ENCODE measurements at regions not wholly inside any gene's neighbourhood (a gene's known extent, or its start where the extent isn't known, plus 50 kb on each side); places are given as distances from the start of the nearest gene placed in this dataset.

DNA sequence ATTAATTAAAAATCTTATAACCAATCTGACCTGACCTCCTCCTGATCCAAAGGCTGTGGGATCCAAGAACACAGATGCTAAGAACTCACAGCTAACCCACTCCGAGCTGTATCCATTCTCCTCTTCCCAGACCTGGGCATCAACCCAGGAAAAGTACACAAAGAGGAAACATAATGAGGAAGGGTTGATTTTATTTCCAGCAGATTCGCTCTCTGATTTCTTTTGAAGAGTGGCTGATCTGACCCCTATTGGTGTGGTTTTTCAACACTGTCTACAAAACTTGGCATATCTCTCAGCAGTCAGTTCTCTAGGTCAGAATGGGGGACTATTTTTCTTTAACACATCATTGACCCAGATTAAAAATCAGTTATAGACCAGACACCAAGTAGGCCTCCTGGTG is 201.9 kb upstream of the UBASH3B start:
- H3K27ac ChIP-seq (ENCODE audit: low read depth, low read length) = no peak overlapping the region
- no peaks in the 10 kb centered on the region for H3K27me3 ChIP-seq (ENCODE audit: control insufficient read depth in 1 of 2, insufficient read depth in 2 of 2, low read length in 2 of 2)
- H3K9ac ChIP-seq (ENCODE audit: low read depth in 1 of 2, low read length in 2 of 2) = no peak overlapping the region
- H3K9me3 ChIP-seq (ENCODE audit: control insufficient read depth in 1 of 2, low read length in 2 of 2) = no peaks in the 10 kb centered on the region
- H3K36me3 ChIP-seq (ENCODE audit: control insufficient read depth in 1 of 2, insufficient read depth in 2 of 2, low read length in 2 of 2) = no peaks in the 10 kb centered on the region
- no peak overlapping the region for H3K4me3 ChIP-seq (ENCODE audit: low read depth in 1 of 2, low read length in 2 of 2)
- H3K4me1 ChIP-seq (ENCODE audit: control insufficient read depth in 1 of 2, insufficient read depth in 2 of 2, low read length in 2 of 2) = no peaks in the 10 kb centered on the region

DNA sequence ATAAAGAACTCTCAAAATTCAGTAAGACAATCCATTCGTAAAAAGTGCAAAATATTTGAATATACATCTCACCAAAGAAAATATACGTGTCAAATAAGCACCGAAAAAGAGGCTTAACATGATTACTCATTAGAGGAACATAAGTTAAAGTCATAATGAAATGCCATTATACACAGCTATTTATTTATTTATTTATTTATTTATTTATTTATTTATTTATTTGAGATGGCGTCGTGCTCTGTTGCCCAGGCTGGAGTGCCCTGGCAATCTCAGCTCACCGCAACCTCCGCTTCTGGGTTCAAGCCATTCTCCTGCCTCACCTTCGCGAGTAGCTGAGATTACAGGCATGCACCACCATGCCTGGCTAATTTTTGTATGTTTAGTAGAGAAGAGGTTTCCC is 203.6 kb upstream of the UBASH3B start:
- Histone ChIP-seq H3K4me1 (ENCODE audit: control insufficient read depth in 1 of 2, insufficient read depth in 2 of 2, low read length in 2 of 2) (no peaks in the 10 kb centered on the region), H3K27me3 (ENCODE audit: control insufficient read depth in 1 of 2, insufficient read depth in 2 of 2, low read length in 2 of 2) (no peaks in the 10 kb centered on the region), H3K36me3 (ENCODE audit: control insufficient read depth in 1 of 2, insufficient read depth in 2 of 2, low read length in 2 of 2) (no peaks in the 10 kb centered on the region), H3K27ac (ENCODE audit: low read depth, low read length) (no peak overlapping the region), H3K9me3 (ENCODE audit: control insufficient read depth in 1 of 2, low read length in 2 of 2) (no peaks in the 10 kb centered on the region), H3K9ac (ENCODE audit: low read depth in 1 of 2, low read length in 2 of 2) (no peak overlapping the region), H3K4me3 (ENCODE audit: low read depth in 1 of 2, low read length in 2 of 2) (no peak overlapping the region)

DNA sequence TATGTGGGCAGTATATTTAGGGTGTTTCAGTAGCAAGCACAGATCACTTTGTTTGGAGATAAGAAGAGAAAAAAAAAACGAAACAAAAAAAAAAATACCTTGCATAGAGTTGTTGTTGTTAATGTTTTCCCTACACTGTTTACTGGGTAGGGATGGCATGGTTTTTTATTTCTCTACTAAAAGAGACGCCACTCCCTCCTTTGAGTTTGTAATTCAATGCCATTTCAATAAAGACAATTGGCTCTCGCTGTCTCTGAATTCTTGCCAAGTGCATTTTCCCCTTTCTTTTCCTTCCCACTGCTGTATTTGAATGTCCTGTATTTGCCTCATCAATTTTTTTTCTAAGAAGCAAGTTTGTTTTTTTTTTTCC is 213.9 kb upstream of the UBASH3B start:
- Histone ChIP-seq H3K9me3 (ENCODE audit: control insufficient read depth in 1 of 2, low read length in 2 of 2) (no peaks in the 10 kb centered on the region), H3K4me1 (ENCODE audit: control insufficient read depth in 1 of 2, insufficient read depth in 2 of 2, low read length in 2 of 2) (peaks cover 0 to 3% of the 10 kb centered on the region in 2 donors), H3K4me3 (ENCODE audit: low read depth in 1 of 2, low read length in 2 of 2) (peak overlapping the region; percentile 36 to 46), H3K36me3 (ENCODE audit: control insufficient read depth in 1 of 2, insufficient read depth in 2 of 2, low read length in 2 of 2) (no peaks in the 10 kb centered on the region), H3K27me3 (ENCODE audit: control insufficient read depth in 1 of 2, insufficient read depth in 2 of 2, low read length in 2 of 2) (no peaks in the 10 kb centered on the region), H3K27ac (ENCODE audit: low read depth, low read length) (no peak overlapping the region), H3K9ac (ENCODE audit: low read depth in 1 of 2, low read length in 2 of 2) (no peak overlapping the region)

DNA sequence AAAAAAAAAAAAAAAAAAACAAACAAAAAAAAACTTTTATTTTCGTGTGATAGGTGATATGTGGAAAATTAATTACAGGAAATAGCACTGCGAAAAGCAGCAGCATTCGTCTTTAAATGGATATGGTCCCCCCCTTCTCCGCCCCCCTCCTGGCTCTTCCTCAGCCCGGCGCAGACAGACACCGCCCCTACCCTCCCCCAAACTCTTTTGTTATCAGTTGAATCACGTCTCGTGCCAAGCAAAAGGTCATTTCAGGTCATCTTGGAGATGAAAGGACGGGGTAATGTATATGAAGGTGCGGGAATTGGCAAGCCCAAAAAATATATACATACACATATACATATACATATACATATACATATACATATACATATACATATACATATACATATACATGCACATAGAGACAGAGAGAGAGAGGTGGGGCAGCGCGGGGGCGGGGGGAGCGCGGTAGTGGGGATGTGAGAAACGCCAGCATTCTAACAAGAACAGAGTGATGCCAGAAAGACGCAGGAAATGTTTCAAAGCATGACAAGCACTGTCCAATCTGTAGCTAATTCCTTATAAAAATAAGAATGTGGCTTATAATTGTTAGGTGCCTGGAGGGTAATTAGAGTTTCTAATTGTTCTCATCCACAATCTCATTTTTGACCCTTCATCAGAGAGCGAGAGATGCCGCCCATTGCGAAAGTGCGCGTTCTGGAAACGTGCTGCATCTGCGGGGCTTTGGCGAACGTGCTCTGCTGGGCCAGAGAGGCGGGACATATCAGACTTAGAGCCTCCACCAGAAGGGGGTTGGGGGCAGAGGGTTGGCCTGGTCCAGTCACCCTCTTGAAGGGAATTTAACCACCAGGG is 214.5 kb upstream of the UBASH3B start:
- peak overlapping the region; percentile 36 to 48 for H3K4me3 ChIP-seq (ENCODE audit: low read depth in 1 of 2, low read length in 2 of 2)
- no peak overlapping the region for H3K9ac ChIP-seq (ENCODE audit: low read depth in 1 of 2, low read length in 2 of 2)
- H3K9me3 ChIP-seq (ENCODE audit: control insufficient read depth in 1 of 2, low read length in 2 of 2) = no peaks in the 10 kb centered on the region
- peaks cover 0 to 3% of the 10 kb centered on the region in 2 donors for H3K4me1 ChIP-seq (ENCODE audit: control insufficient read depth in 1 of 2, insufficient read depth in 2 of 2, low read length in 2 of 2)
- H3K27me3 ChIP-seq (ENCODE audit: control insufficient read depth in 1 of 2, insufficient read depth in 2 of 2, low read length in 2 of 2) = no peaks in the 10 kb centered on the region
- no peak overlapping the region for H3K27ac ChIP-seq (ENCODE audit: low read depth, low read length)
- no peaks in the 10 kb centered on the region for H3K36me3 ChIP-seq (ENCODE audit: control insufficient read depth in 1 of 2, insufficient read depth in 2 of 2, low read length in 2 of 2)

DNA sequence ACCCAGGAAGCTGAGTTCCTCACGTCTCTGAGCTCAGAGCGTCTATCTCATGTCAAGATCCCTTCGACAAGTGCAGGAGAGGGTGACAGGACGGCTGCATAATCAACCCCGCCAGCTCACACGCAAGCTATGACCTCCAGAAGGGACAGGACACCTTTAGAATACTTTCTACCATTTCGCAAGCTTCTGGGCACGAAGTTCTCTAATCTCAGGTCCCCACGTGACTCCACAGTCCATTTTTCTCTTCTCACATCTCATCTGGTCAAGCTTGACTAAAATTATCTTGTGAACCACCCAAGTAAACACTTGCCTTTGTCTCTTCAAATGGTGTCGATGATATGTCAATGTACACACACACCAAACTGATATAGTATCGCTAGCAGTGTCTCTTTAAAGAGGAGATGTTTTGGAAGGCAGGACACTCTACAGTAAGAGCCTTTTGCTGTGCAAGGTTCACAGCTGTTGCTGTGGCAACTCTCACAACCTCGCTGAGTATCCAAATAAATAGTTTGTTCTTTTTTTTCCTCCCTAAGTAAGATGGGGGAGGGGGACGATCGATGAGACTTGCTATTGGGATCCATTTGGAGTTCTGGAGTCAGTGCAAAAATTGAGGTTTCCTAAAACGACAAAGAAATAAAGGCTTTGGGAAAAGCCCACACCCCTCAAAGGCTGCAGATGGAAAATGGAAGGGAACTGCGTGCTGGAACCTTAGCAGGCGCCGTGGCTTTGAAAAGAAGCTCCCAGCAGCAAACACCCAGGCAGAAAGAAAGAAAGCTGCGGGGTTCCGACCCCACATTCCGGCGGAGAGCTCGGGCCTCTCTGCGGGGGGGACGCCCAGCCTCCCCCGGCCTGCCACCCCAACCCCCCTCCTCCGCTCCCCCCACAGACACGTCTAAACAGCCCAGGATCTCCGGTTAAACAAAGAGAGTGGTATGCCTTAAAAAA is 215.4 kb upstream of the UBASH3B start:
- Histone ChIP-seq H3K4me1 (ENCODE audit: control insufficient read depth in 1 of 2, insufficient read depth in 2 of 2, low read length in 2 of 2) (peaks cover 0 to 3% of the 10 kb centered on the region in 2 donors), H3K27ac (ENCODE audit: low read depth, low read length) (no peak overlapping the region), H3K9ac (ENCODE audit: low read depth in 1 of 2, low read length in 2 of 2) (no peak overlapping the region), H3K27me3 (ENCODE audit: control insufficient read depth in 1 of 2, insufficient read depth in 2 of 2, low read length in 2 of 2) (no peaks in the 10 kb centered on the region), H3K36me3 (ENCODE audit: control insufficient read depth in 1 of 2, insufficient read depth in 2 of 2, low read length in 2 of 2) (no peaks in the 10 kb centered on the region), H3K9me3 (ENCODE audit: control insufficient read depth in 1 of 2, low read length in 2 of 2) (no peaks in the 10 kb centered on the region), H3K4me3 (ENCODE audit: low read depth in 1 of 2, low read length in 2 of 2) (peak overlapping the region; percentile 48 to 61)

DNA sequence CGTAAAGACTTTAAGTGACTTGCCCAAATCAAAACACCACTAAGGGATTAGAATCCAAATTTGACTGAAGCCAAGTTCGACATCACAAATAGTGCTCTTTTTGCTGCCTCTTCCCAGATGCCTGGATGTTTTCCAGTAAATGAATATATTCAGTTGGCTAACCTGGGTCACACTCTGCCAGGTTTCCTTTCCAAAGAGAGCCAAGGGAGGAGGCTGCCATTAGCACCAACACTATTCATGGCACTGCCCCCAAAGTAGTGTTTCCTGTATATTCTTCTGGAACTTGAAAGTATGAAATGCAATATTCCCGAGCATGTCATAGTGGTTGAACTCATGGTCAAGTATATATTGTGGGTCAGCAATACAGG is 219.3 kb upstream of the UBASH3B start:
- Histone ChIP-seq H3K9ac (ENCODE audit: low read depth in 1 of 2, low read length in 2 of 2) (no peak overlapping the region), H3K4me1 (ENCODE audit: control insufficient read depth in 1 of 2, insufficient read depth in 2 of 2, low read length in 2 of 2) (no peaks in the 10 kb centered on the region), H3K4me3 (ENCODE audit: low read depth in 1 of 2, low read length in 2 of 2) (no peak overlapping the region), H3K36me3 (ENCODE audit: control insufficient read depth in 1 of 2, insufficient read depth in 2 of 2, low read length in 2 of 2) (no peaks in the 10 kb centered on the region), H3K27ac (ENCODE audit: low read depth, low read length) (no peak overlapping the region), H3K9me3 (ENCODE audit: control insufficient read depth in 1 of 2, low read length in 2 of 2) (no peaks in the 10 kb centered on the region), H3K27me3 (ENCODE audit: control insufficient read depth in 1 of 2, insufficient read depth in 2 of 2, low read length in 2 of 2) (no peaks in the 10 kb centered on the region)

DNA sequence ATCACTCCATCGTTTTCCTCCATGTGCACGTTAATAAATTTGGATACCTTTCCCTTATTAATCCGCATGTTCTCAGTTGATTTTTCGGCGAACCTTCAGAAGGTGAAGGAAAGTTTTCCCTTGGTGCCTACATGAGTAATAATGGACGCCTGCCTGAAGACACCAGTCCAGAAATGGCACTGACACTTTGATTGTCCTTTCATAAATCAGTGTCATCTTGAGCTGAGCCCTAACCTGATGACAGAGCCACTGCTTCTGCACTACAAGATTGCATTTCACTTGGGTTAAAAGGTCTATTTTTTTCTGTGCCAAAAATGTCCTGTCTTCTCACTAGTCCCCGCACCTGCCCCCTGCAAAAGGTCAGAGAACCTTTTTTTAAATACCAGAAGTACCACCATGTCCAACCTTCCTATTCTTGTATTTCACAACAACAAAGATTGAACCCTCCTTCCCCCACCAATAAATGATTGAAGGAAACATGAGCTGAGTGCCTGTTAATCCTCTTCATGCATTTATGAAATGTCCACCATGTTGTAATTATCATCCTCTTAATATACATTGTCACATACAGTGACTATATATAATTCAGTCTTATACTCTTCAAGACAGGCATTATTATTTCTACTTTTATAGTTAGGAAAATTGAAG is 219.9 kb upstream of the UBASH3B start:
- H3K27ac ChIP-seq (ENCODE audit: low read depth, low read length) = no peak overlapping the region
- no peaks in the 10 kb centered on the region for H3K4me1 ChIP-seq (ENCODE audit: control insufficient read depth in 1 of 2, insufficient read depth in 2 of 2, low read length in 2 of 2)
- no peaks in the 10 kb centered on the region for H3K36me3 ChIP-seq (ENCODE audit: control insufficient read depth in 1 of 2, insufficient read depth in 2 of 2, low read length in 2 of 2)
- no peaks in the 10 kb centered on the region for H3K9me3 ChIP-seq (ENCODE audit: control insufficient read depth in 1 of 2, low read length in 2 of 2)
- H3K4me3 ChIP-seq (ENCODE audit: low read depth in 1 of 2, low read length in 2 of 2) = no peak overlapping the region
- H3K27me3 ChIP-seq (ENCODE audit: control insufficient read depth in 1 of 2, insufficient read depth in 2 of 2, low read length in 2 of 2) = no peaks in the 10 kb centered on the region
- H3K9ac ChIP-seq (ENCODE audit: low read depth in 1 of 2, low read length in 2 of 2) = no peak overlapping the region

DNA sequence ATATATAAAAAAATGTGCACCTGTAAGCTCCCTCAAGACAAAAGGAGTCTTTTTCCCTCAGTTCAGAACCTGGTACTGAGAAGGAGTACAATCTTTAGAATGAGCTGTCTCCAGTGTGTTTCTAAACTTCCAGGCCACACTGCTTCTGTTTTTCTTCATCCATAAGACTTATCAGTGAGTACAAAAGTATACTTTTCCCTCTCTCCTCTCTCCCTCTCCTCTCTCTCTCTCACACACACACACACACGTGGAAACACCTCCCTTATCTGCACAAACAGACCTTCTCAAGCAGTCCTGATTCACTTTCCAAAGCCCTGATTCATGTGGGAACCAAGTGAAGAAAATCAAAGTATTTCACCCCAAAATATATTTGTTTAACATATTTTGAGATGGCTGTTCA is 220.7 kb upstream of the UBASH3B start:
- H3K4me1 ChIP-seq (ENCODE audit: control insufficient read depth in 1 of 2, insufficient read depth in 2 of 2, low read length in 2 of 2) = no peaks in the 10 kb centered on the region
- H3K36me3 ChIP-seq (ENCODE audit: control insufficient read depth in 1 of 2, insufficient read depth in 2 of 2, low read length in 2 of 2) = no peaks in the 10 kb centered on the region
- H3K27me3 ChIP-seq (ENCODE audit: control insufficient read depth in 1 of 2, insufficient read depth in 2 of 2, low read length in 2 of 2) = no peaks in the 10 kb centered on the region
- H3K9ac ChIP-seq (ENCODE audit: low read depth in 1 of 2, low read length in 2 of 2) = no peak overlapping the region
- no peak overlapping the region for H3K27ac ChIP-seq (ENCODE audit: low read depth, low read length)
- H3K9me3 ChIP-seq (ENCODE audit: control insufficient read depth in 1 of 2, low read length in 2 of 2) = no peaks in the 10 kb centered on the region
- no peak overlapping the region for H3K4me3 ChIP-seq (ENCODE audit: low read depth in 1 of 2, low read length in 2 of 2)

DNA sequence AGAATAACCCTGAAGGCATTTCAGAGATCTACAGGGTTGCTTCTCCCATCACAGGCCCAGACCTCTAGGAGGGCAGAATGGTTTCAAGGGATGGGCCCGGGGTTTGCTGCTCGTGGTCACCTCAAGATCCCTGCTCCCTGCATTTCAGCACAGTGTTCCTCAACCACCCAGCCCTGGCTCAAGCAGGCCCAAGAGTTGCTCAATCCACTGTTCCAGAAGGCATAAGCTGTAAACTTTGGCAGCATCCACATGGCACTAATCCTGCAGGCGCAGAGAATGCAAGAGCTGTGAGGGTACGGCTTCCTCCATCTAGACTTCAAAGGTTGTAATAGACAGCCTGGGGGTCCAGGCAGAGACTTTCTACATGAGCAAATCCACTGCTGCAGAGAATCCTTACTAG is 225.0 kb upstream of the UBASH3B start:
- Histone ChIP-seq H3K9me3 (ENCODE audit: control insufficient read depth in 1 of 2, low read length in 2 of 2) (no peaks in the 10 kb centered on the region), H3K9ac (ENCODE audit: low read depth in 1 of 2, low read length in 2 of 2) (no peak overlapping the region), H3K27me3 (ENCODE audit: control insufficient read depth in 1 of 2, insufficient read depth in 2 of 2, low read length in 2 of 2) (no peaks in the 10 kb centered on the region), H3K4me1 (ENCODE audit: control insufficient read depth in 1 of 2, insufficient read depth in 2 of 2, low read length in 2 of 2) (no peaks in the 10 kb centered on the region), H3K36me3 (ENCODE audit: control insufficient read depth in 1 of 2, insufficient read depth in 2 of 2, low read length in 2 of 2) (no peaks in the 10 kb centered on the region), H3K27ac (ENCODE audit: low read depth, low read length) (no peak overlapping the region), H3K4me3 (ENCODE audit: low read depth in 1 of 2, low read length in 2 of 2) (no peak overlapping the region)

DNA sequence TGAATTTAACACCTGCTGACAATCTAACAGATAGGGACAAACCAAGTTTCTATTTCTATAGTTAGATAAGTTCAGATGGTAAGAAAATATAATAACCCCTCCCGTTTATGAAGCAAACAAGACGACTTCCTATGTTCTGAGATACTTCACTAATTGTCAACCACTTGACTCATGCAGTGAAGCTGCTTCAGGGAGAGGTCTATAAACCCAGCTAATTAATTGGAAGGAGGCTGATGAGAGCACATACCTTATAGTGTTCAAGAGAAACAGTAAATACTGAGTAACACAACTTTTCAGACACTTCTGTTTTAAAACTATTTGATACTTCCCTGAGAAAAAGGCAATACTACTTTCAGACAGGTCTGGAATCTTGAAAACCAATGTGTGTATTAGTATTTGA is 229.4 kb upstream of the UBASH3B start:
- Histone ChIP-seq H3K36me3 (ENCODE audit: control insufficient read depth in 1 of 2, insufficient read depth in 2 of 2, low read length in 2 of 2) (no peaks in the 10 kb centered on the region), H3K27ac (ENCODE audit: low read depth, low read length) (no peak overlapping the region), H3K4me1 (ENCODE audit: control insufficient read depth in 1 of 2, insufficient read depth in 2 of 2, low read length in 2 of 2) (no peaks in the 10 kb centered on the region), H3K27me3 (ENCODE audit: control insufficient read depth in 1 of 2, insufficient read depth in 2 of 2, low read length in 2 of 2) (no peaks in the 10 kb centered on the region), H3K4me3 (ENCODE audit: low read depth in 1 of 2, low read length in 2 of 2) (no peak overlapping the region), H3K9me3 (ENCODE audit: control insufficient read depth in 1 of 2, low read length in 2 of 2) (no peaks in the 10 kb centered on the region), H3K9ac (ENCODE audit: low read depth in 1 of 2, low read length in 2 of 2) (no peak overlapping the region)
